ENCODE measurements at regions not wholly inside any gene's neighbourhood (a gene's known extent, or its start where the extent isn't known, plus 50 kb on each side); places are given as distances from the start of the nearest gene placed in this dataset.
A peak's percentile ranks its signal among the peaks of the same experiment; 100 is the strongest.

GRCh38 chr3:127408022-127408683, 120.3 kb upstream of the PRR20G start:
- H3K4me3 Mint-ChIP-seq = no peak overlapping the region
- no peak overlapping the region for H3K27ac Mint-ChIP-seq
- H3K36me3 ChIP-seq (ENCODE audit: control insufficient read depth, insufficient read depth, low read length) = no peaks in the 10 kb centered on the region
- H3K4me1 ChIP-seq (ENCODE audit: control insufficient read depth, insufficient read depth, low read length, poor library complexity, severe bottlenecking) = no peaks in the 10 kb centered on the region
- ATAC-seq (ENCODE audit: low read depth in 2 of 2) (no peak), DNase-seq (no peak)
- no peaks in the 10 kb centered on the region for H3K36me3 Mint-ChIP-seq
- H3K4me3 ChIP-seq (ENCODE audit: low read depth, low read length) = no peak overlapping the region
- H3K27me3 ChIP-seq (ENCODE audit: control insufficient read depth, insufficient read depth, low read length) = no peaks in the 10 kb centered on the region
- peaks cover 0 to 5% (median 0%) of the 10 kb centered on the region in 7 donors for H3K9me3 Mint-ChIP-seq
- peaks cover 27% of the 10 kb centered on the region for H3K27me3 Mint-ChIP-seq
- H3K4me1 Mint-ChIP-seq = no peaks in the 10 kb centered on the region
- H3K27ac ChIP-seq (ENCODE audit: insufficient read depth, low read length, poor library complexity, severe bottlenecking) = no peak overlapping the region
- no peaks in the 10 kb centered on the region for H3K9me3 ChIP-seq (ENCODE audit: control insufficient read depth in 2 of 2, low read length in 2 of 2)

- Mint-ChIP-seq H3K4me1 (no peaks in the 10 kb centered on the region), H3K36me3 (no peaks in the 10 kb centered on the region), H3K27me3 (peaks cover 23% of the 10 kb centered on the region), H3K27ac (no peak overlapping the region), H3K4me3 (no peak overlapping the region), H3K9me3 (peaks cover 0 to 5% (median 0%) of the 10 kb centered on the region in 7 donors)
- Histone ChIP-seq H3K36me3 (ENCODE audit: control insufficient read depth, insufficient read depth, low read length) (no peaks in the 10 kb centered on the region), H3K9me3 (ENCODE audit: control insufficient read depth in 2 of 2, low read length in 2 of 2) (no peaks in the 10 kb centered on the region), H3K27ac (ENCODE audit: insufficient read depth, low read length, poor library complexity, severe bottlenecking) (no peak overlapping the region), H3K4me3 (ENCODE audit: low read depth, low read length) (no peak overlapping the region), H3K27me3 (ENCODE audit: control insufficient read depth, insufficient read depth, low read length) (no peaks in the 10 kb centered on the region), H3K4me1 (ENCODE audit: control insufficient read depth, insufficient read depth, low read length, poor library complexity, severe bottlenecking) (no peaks in the 10 kb centered on the region)
- no peak for ATAC-seq (ENCODE audit: low read depth in 2 of 2)
- no peak for DNase-seq
Observed at GRCh38 chr3:127407026-127407939, 119.4 kb upstream of the PRR20G start.

DNA sequence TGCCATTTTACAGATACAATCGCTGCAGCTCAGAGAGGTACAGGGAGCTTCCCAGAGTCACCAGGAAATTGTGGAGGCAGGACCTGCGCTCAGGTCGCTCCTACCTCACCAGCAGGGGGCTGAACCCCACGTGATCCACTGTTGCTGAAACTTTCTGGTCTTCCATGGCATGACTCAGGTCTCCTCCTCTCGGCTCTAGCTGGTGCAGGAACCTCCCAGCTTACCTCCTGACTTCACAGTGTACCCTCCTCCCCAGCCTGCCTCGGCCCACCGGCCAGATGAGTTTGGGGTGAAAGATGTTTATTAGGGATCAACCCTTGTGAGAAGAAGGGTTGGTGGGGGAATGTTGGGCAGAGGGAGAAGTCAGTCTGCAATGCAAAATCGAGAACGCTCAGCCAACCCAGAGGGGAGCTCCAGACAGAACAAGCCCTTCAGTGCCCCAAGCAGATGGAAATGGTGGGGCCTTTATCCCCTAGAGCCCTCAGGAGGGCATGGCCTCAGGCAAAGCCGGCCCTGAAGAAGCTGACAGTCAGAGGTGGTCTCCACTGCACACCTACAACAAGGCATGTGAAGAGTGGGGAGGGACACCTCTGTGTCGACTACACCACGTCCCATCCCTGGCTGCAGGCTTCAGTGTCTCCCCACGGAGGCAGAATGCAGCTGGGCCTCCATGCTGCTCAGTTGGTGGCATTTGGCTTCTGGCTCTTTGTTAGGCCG, 118.6 kb upstream of the PRR20G start:
- Histone ChIP-seq H3K36me3 (ENCODE audit: control insufficient read depth, insufficient read depth, low read length) (no peaks in the 10 kb centered on the region), H3K4me3 (ENCODE audit: low read depth, low read length) (no peak overlapping the region), H3K27me3 (ENCODE audit: control insufficient read depth, insufficient read depth, low read length) (no peaks in the 10 kb centered on the region), H3K4me1 (ENCODE audit: control insufficient read depth, insufficient read depth, low read length, poor library complexity, severe bottlenecking) (no peaks in the 10 kb centered on the region), H3K27ac (ENCODE audit: insufficient read depth, low read length, poor library complexity, severe bottlenecking) (no peak overlapping the region), H3K9me3 (ENCODE audit: control insufficient read depth in 2 of 2, low read length in 2 of 2) (no peaks in the 10 kb centered on the region)
- peaks cover 0 to 5% (median 0%) of the 10 kb centered on the region in 7 donors for H3K9me3 Mint-ChIP-seq
- H3K36me3 Mint-ChIP-seq = no peaks in the 10 kb centered on the region
- ATAC-seq (ENCODE audit: low read depth in 2 of 2) = no peak
- H3K4me3 Mint-ChIP-seq = no peak overlapping the region
- H3K27ac Mint-ChIP-seq = no peak overlapping the region
- H3K4me1 Mint-ChIP-seq = no peaks in the 10 kb centered on the region
- peak in 1 of 3 donors; percentile 10 for DNase-seq
- peaks cover 27% of the 10 kb centered on the region for H3K27me3 Mint-ChIP-seq

DNA sequence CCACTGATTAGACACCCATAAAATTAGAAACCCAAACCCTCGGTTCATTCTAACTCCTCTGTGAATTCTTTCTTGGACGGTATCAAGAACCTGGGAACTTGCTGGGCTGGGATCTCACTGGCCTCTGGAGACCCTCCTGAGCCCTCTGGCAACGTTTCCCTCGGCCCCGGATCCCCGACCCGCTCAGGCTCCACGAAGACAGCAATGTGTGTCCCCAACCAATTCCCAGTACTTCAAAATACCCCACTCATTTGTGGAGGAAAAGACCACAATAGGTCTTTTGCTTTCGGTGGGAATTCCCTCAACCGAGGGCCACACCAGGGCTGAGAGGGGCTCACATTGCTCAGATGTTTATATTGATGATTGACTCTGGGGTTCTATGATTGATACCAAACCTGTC, 117.9 kb upstream of the PRR20G start:
- Histone ChIP-seq H3K9me3 (ENCODE audit: control insufficient read depth in 2 of 2, low read length in 2 of 2) (no peaks in the 10 kb centered on the region), H3K27ac (ENCODE audit: insufficient read depth, low read length, poor library complexity, severe bottlenecking) (no peak overlapping the region), H3K4me1 (ENCODE audit: control insufficient read depth, insufficient read depth, low read length, poor library complexity, severe bottlenecking) (no peaks in the 10 kb centered on the region), H3K4me3 (ENCODE audit: low read depth, low read length) (no peak overlapping the region), H3K36me3 (ENCODE audit: control insufficient read depth, insufficient read depth, low read length) (no peaks in the 10 kb centered on the region), H3K27me3 (ENCODE audit: control insufficient read depth, insufficient read depth, low read length) (no peaks in the 10 kb centered on the region)
- peaks cover 24% of the 10 kb centered on the region for H3K27me3 Mint-ChIP-seq
- no peak overlapping the region for H3K4me3 Mint-ChIP-seq
- H3K4me1 Mint-ChIP-seq = no peaks in the 10 kb centered on the region
- H3K36me3 Mint-ChIP-seq = no peaks in the 10 kb centered on the region
- H3K27ac Mint-ChIP-seq = no peak overlapping the region
- no peak for DNase-seq
- no peak for ATAC-seq (ENCODE audit: low read depth in 2 of 2)
- H3K9me3 Mint-ChIP-seq = peaks cover 0 to under 1% (median 0%) of the 10 kb centered on the region in 7 donors

DNA sequence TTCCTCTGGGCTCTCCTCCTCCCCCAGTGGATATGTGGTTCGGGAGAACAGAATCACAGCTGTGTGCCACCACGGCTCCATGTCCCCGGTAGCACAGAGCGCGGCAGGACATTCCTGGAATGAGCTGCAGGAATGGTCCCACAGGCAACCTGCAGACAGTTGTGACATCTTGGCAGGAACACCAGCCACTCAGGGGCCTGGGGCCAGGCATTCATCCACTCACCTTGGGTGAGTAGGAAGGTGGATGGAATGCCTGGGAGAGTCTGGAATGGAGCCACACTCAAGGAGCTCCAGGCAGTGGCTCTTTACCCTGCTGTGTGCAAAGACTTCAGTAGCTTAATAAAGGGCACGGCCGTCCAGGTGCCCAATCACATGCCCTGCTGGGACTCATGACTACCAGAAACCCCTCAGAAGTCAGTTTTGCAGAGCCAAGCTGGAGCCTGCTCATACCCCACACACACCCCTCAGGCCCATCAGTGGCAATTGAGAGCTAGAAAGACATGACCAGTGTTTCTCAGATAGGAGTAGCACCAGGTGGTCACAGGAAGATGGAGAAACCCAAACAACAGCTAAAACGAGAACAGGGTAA, 117.3 kb upstream of the PRR20G start:
- H3K27ac ChIP-seq (ENCODE audit: insufficient read depth, low read length, poor library complexity, severe bottlenecking) = no peak overlapping the region
- no peaks in the 10 kb centered on the region for H3K4me1 Mint-ChIP-seq
- DNase-seq = no peak

DNA sequence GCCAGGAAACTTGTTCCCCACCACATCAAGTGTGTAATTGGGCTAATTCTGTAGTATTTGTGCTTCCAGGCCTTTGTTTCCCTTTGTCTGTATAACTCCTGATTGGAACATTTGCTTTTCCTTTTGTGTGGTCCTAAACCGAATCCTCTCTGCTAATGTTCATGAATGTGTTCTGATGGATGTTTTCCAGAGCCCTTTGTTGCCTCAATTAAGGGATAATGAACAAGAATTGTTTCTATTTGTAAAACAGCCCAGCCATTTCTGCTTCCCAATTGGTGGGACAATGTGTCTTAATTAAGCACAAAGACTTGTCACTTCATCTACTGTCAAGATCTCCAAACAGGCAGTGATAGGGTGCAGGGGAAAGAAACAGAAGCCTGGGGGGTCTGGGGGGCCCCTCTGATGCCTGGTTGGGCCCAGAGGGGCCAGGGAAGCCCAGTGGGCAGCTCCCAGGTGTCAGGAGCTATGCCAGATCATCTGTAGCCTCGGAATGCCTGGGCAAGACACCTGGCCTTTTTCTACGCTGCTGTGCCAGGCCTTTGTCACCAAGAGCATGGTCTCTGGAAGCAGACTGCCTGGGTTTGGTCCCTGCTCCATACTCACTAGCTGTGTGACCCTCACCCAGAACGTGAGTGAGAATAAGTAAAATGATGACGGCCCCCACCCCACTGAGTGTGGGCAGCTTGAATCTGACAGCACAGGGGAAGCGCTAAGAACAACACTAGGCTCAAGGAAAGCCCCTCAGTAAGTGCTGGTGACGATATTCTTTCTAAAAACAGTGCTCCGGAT, 116.6 kb upstream of the PRR20G start:
- Histone ChIP-seq H3K27me3 (ENCODE audit: control insufficient read depth, insufficient read depth, low read length) (no peaks in the 10 kb centered on the region), H3K27ac (ENCODE audit: insufficient read depth, low read length, poor library complexity, severe bottlenecking) (no peak overlapping the region), H3K36me3 (ENCODE audit: control insufficient read depth, insufficient read depth, low read length) (no peaks in the 10 kb centered on the region), H3K9me3 (ENCODE audit: control insufficient read depth in 2 of 2, low read length in 2 of 2) (no peaks in the 10 kb centered on the region), H3K4me1 (ENCODE audit: control insufficient read depth, insufficient read depth, low read length, poor library complexity, severe bottlenecking) (no peaks in the 10 kb centered on the region), H3K4me3 (ENCODE audit: low read depth, low read length) (no peak overlapping the region)
- Mint-ChIP-seq H3K9me3 (peaks cover 0 to 2% (median 0%) of the 10 kb centered on the region in 7 donors), H3K27me3 (peaks cover 22% of the 10 kb centered on the region), H3K4me1 (no peaks in the 10 kb centered on the region), H3K27ac (no peak overlapping the region), H3K36me3 (no peaks in the 10 kb centered on the region), H3K4me3 (no peak overlapping the region)
- DNase-seq (no peak), ATAC-seq (ENCODE audit: low read depth in 2 of 2) (no peak)

More for the DNA sequence above, 117.3 kb upstream of the PRR20G start:
- Histone ChIP-seq H3K4me1 (ENCODE audit: control insufficient read depth, insufficient read depth, low read length, poor library complexity, severe bottlenecking) (no peaks in the 10 kb centered on the region), H3K36me3 (ENCODE audit: control insufficient read depth, insufficient read depth, low read length) (no peaks in the 10 kb centered on the region), H3K27me3 (ENCODE audit: control insufficient read depth, insufficient read depth, low read length) (no peaks in the 10 kb centered on the region), H3K9me3 (ENCODE audit: control insufficient read depth in 2 of 2, low read length in 2 of 2) (no peaks in the 10 kb centered on the region), H3K4me3 (ENCODE audit: low read depth, low read length) (no peak overlapping the region)
- no peaks in the 10 kb centered on the region for H3K36me3 Mint-ChIP-seq
- H3K9me3 Mint-ChIP-seq = peaks cover 0 to 2% (median 0%) of the 10 kb centered on the region in 7 donors
- no peak for ATAC-seq (ENCODE audit: low read depth in 2 of 2)
- H3K27me3 Mint-ChIP-seq = peaks cover 23% of the 10 kb centered on the region
- no peak overlapping the region for H3K4me3 Mint-ChIP-seq
- no peak overlapping the region for H3K27ac Mint-ChIP-seq

GRCh38 chr3:127403795-127404194, 115.9 kb upstream of the PRR20G start:
- no peak overlapping the region for H3K4me3 Mint-ChIP-seq
- H3K9me3 ChIP-seq (ENCODE audit: control insufficient read depth in 2 of 2, low read length in 2 of 2) = no peaks in the 10 kb centered on the region
- H3K4me3 ChIP-seq (ENCODE audit: low read depth, low read length) = no peak overlapping the region
- H3K27me3 Mint-ChIP-seq = peaks cover 22% of the 10 kb centered on the region
- no peaks in the 10 kb centered on the region for H3K36me3 Mint-ChIP-seq
- no peak for DNase-seq
- no peak overlapping the region for H3K27ac Mint-ChIP-seq
- H3K4me1 ChIP-seq (ENCODE audit: control insufficient read depth, insufficient read depth, low read length, poor library complexity, severe bottlenecking) = no peaks in the 10 kb centered on the region
- no peaks in the 10 kb centered on the region for H3K4me1 Mint-ChIP-seq
- peaks cover 0 to 2% (median 0%) of the 10 kb centered on the region in 7 donors for H3K9me3 Mint-ChIP-seq
- no peaks in the 10 kb centered on the region for H3K36me3 ChIP-seq (ENCODE audit: control insufficient read depth, insufficient read depth, low read length)
- no peak for ATAC-seq (ENCODE audit: low read depth in 2 of 2)
- H3K27me3 ChIP-seq (ENCODE audit: control insufficient read depth, insufficient read depth, low read length) = no peaks in the 10 kb centered on the region
- H3K27ac ChIP-seq (ENCODE audit: insufficient read depth, low read length, poor library complexity, severe bottlenecking) = no peak overlapping the region

Data from CD4-positive, CD25-positive, alpha-beta regulatory T cell (primary cell).